SJSA1 (cell line): ENCODE measurements at regions not wholly inside any gene's neighbourhood (a gene's known extent, or its start where the extent isn't known, plus 50 kb on each side); places are given as distances from the start of the nearest gene placed in this dataset.
A peak's percentile ranks its signal among the peaks of the same experiment; 100 is the strongest.

Source experiments
- DNase-seq, 2 experiments: peaks; one replicate each; pipeline ENCODE4 v3.0.0-alpha.2; 2015 to 2020; ENCODE audit warnings: low spot score in 2 of 2, low read depth in 1 of 2
- H3K27ac ChIP-seq: fragments of 250-450 bp; sonication (Bioruptor Pico); 2 replicates; pipeline ENCODE4 v1.5.1; 2020; ENCODE audit warnings: mild to moderate bottlenecking, moderate library complexity
- H3K27me3 ChIP-seq: fragments of 250-450 bp; sonication (Bioruptor Pico); replicated peaks from 2 replicates; pipeline ENCODE4 v1.5.1; 2020; ENCODE audit warnings: mild to moderate bottlenecking, moderate library complexity
- H3K36me3 ChIP-seq: fragments of 250-450 bp; sonication (Bioruptor Pico); 2 replicates; pipeline ENCODE4 v1.5.1; 2020; ENCODE audit warnings: mild to moderate bottlenecking
- H3K4me1 ChIP-seq: fragments of 250-450 bp; sonication (Bioruptor Pico); replicated peaks from 2 replicates; pipeline ENCODE4 v1.6.1; 2021; ENCODE audit warnings: mild to moderate bottlenecking
- H3K4me3 ChIP-seq: fragments of 250-450 bp; sonication (Bioruptor Pico); 2 replicates; pipeline ENCODE4 v1.5.1; 2020; ENCODE audit warnings: mild to moderate bottlenecking
- H3K9me3 ChIP-seq: fragments of 250-450 bp; sonication (Bioruptor Pico); replicated peaks from 2 replicates; pipeline ENCODE4 v1.5.1; 2020; ENCODE audit warnings: mild to moderate bottlenecking

GRCh38 chr5:39726467-39726866 is 301.7 kb upstream of the DAB2 start:
- Histone ChIP-seq H3K9me3 (no peaks in the 10 kb centered on the region), H3K27me3 (no peaks in the 10 kb centered on the region), H3K36me3 (no peaks in the 10 kb centered on the region), H3K4me1 (no peaks in the 10 kb centered on the region), H3K4me3 (no peak overlapping the region), H3K27ac (no peak overlapping the region)
- no peak for DNase-seq

DNA sequence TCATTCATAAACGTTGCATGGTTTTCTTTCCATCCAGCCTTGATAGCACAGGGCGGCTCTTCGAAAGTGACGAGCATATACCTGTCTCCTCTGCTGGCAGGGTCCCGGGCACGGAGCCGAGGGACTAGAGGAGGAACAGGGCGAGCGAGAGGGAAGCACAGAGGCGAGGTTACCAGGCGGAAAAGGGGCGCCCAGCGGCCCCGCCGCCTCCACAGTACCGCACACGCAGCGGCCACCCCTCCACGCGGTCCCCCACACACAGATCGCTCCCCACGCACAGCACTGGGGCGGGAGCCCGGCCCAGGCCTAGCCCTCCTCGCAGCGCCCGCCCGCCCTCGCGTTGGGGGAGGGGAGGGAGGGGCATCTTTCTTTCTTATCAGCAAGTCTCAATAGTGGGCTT is 296.6 kb upstream of the DAB2 start:
- Histone ChIP-seq H3K4me3 (no peak overlapping the region), H3K9me3 (no peaks in the 10 kb centered on the region), H3K27me3 (no peaks in the 10 kb centered on the region), H3K36me3 (no peaks in the 10 kb centered on the region), H3K4me1 (peaks cover 15% of the 10 kb centered on the region), H3K27ac (no peak overlapping the region)
- DNase-seq = no peak

- H3K4me1 ChIP-seq = peaks cover 19% of the 10 kb centered on the region
- no peak overlapping the region for H3K4me3 ChIP-seq
- no peaks in the 10 kb centered on the region for H3K36me3 ChIP-seq
- no peak overlapping the region for H3K27ac ChIP-seq
- no peak for DNase-seq
- H3K27me3 ChIP-seq = no peaks in the 10 kb centered on the region
- no peaks in the 10 kb centered on the region for H3K9me3 ChIP-seq
These were observed 295.4 kb upstream of the DAB2 start for GRCh38 chr5:39720136-39720535.

- H3K36me3 ChIP-seq = no peaks in the 10 kb centered on the region
- peak in 1 of 2 experiments; percentile 58 for DNase-seq
These were observed 292.6 kb upstream of the DAB2 start for GRCh38 chr5:39717176-39717897.

GRCh38 chr5:39716532-39717028 is 291.8 kb upstream of the DAB2 start:
- no peaks in the 10 kb centered on the region for H3K9me3 ChIP-seq
- H3K27me3 ChIP-seq = no peaks in the 10 kb centered on the region
- H3K4me1 ChIP-seq = peaks cover 34% of the 10 kb centered on the region
- H3K4me3 ChIP-seq = no peak overlapping the region
- no peaks in the 10 kb centered on the region for H3K36me3 ChIP-seq
- DNase-seq = peak; percentile 64 to 73
- H3K27ac ChIP-seq = peak overlapping the region; percentile 34

More at GRCh38 chr5:39717176-39717897, 292.6 kb upstream of the DAB2 start:
- H3K4me1 ChIP-seq = peaks cover 34% of the 10 kb centered on the region
- peak overlapping the region; percentile 39 for H3K27ac ChIP-seq
- no peaks in the 10 kb centered on the region for H3K27me3 ChIP-seq
- no peak overlapping the region for H3K4me3 ChIP-seq
- H3K9me3 ChIP-seq = no peaks in the 10 kb centered on the region

DNA sequence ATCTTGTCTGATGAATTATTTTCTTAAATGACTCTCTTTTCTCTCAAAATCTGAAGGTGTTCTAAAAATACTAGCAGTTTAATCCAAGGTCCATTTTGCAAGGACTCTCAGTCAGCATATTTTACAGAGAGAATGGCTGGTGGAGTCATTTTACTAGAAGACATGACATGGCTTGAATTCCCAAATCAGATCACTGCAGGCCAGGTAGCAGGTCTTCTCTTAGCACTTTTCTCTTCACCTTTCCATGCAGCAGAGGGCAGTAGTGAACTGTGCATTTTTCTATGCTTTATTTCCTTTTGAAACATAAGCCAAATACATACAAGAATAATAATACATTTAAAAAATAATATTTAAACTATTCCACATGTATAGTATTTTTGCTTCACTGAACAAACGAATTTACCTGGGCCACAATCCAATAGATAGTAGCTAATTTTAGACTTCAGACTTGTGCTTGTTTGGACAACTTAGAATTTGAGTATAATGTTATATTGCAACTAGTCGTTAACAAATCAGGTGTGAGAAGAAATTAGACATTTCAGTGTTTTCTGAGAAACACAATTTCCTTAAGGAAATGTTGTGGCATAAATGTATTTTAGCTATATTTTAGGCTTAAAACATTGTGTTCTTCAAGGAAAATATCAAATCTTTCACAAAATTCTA is 289.4 kb upstream of the DAB2 start:
- peaks cover 34% of the 10 kb centered on the region for H3K4me1 ChIP-seq
- H3K4me3 ChIP-seq = no peak overlapping the region
- peak; percentile 50 to 67 for DNase-seq
- H3K9me3 ChIP-seq = no peaks in the 10 kb centered on the region
- peak overlapping the region; percentile 48 for H3K27ac ChIP-seq
- H3K36me3 ChIP-seq = no peaks in the 10 kb centered on the region
- no peaks in the 10 kb centered on the region for H3K27me3 ChIP-seq

DNA sequence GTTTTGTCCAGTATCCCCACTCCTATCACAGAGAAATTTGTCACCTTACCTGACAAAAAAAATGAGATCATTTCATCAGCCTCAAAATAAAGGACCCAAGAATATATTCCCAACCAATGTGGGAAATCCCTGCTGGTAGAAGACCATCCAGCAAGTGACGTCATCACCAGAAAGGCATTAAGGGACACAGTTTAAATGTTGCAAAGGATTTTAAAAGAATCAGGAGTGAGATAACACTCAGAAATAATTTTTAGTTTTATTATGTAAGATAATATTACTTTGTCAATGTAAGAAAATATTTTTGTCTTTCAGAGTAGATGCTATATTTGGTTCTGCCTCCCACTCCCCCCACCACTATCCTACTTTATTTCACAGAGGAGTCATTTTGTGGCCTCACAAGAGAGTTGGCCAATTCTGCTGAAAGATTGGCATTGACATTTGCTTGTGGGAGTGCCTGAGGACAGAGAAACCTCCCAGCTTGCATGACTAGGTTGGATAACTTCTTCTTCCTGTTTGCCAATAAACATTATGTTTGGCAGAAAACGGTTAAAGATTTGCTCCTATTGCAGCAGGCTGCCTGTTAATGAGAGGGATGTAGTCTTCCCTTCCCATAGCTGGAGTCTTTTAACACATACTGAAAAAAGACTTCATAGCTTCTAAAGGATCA is 288.6 kb upstream of the DAB2 start:
- no peaks in the 10 kb centered on the region for H3K27me3 ChIP-seq
- H3K27ac ChIP-seq = peak overlapping the region; percentile 48
- peak in 1 of 2 experiments; percentile 42 for DNase-seq
- H3K36me3 ChIP-seq = no peaks in the 10 kb centered on the region
- H3K9me3 ChIP-seq = no peaks in the 10 kb centered on the region
- peaks cover 34% of the 10 kb centered on the region for H3K4me1 ChIP-seq
- H3K4me3 ChIP-seq = no peak overlapping the region

GRCh38 chr5:39712316-39713249 is 287.8 kb upstream of the DAB2 start:
- peak overlapping the region; percentile 48; the same call in 1 of the 2 replicates for H3K27ac ChIP-seq
- no peaks in the 10 kb centered on the region for H3K9me3 ChIP-seq
- DNase-seq = peak in 1 of 2 experiments; percentile 4

GRCh38 chr5:39711821-39712220 is 287.0 kb upstream of the DAB2 start:
- DNase-seq = no peak

More at GRCh38 chr5:39712316-39713249, 287.8 kb upstream of the DAB2 start:
- H3K4me1 ChIP-seq = peaks cover 28% of the 10 kb centered on the region
- no peak overlapping the region for H3K4me3 ChIP-seq
- H3K36me3 ChIP-seq = no peaks in the 10 kb centered on the region
- no peaks in the 10 kb centered on the region for H3K27me3 ChIP-seq

DNA sequence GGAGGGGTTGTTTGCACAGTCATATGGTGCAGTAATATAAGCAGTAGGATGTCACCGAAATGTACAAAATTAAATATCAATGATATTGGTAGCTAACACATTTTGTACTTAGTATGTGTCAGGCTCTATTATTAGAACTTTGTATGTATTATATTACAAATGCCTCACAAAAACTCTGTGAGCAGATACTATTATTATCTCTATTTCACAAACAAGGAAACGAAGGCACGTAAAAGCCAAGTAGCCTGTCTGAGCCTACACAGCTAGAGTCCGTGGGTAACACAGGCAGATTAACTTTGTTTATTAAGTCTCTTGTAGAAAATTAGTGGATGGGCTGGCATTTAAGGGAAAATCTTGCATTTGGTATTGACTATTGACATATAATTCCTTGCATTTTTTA is 284.3 kb upstream of the DAB2 start:
- no peaks in the 10 kb centered on the region for H3K27me3 ChIP-seq

More at GRCh38 chr5:39711821-39712220, 287.0 kb upstream of the DAB2 start:
- H3K9me3 ChIP-seq = no peaks in the 10 kb centered on the region
- H3K4me1 ChIP-seq = peaks cover 23% of the 10 kb centered on the region
- no peak overlapping the region for H3K27ac ChIP-seq
- H3K36me3 ChIP-seq = no peaks in the 10 kb centered on the region
- no peaks in the 10 kb centered on the region for H3K27me3 ChIP-seq
- no peak overlapping the region for H3K4me3 ChIP-seq

DNA sequence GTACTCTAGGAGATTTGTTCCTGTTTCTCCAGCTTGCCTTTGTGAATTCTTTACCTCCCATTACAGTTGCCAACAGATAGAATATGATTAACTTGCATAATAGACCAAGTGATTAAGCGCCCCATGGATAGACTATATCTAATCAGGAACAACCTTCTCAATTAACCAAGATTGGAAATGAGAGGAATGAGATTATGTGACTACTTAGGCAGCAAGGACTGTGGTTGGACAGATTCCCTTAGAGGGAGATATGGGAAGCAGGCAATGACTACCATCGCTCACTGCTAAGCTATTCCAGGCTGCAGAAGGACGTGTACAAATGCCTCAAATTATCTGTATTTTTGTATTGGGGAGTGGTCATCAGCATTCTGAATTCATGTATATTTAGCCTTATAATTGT is 278.1 kb upstream of the DAB2 start:
- H3K4me3 ChIP-seq = no peak overlapping the region
- no peaks in the 10 kb centered on the region for H3K9me3 ChIP-seq
- H3K27me3 ChIP-seq = no peaks in the 10 kb centered on the region
- H3K36me3 ChIP-seq = no peaks in the 10 kb centered on the region
- no peaks in the 10 kb centered on the region for H3K4me1 ChIP-seq
- no peak for DNase-seq
- no peak overlapping the region for H3K27ac ChIP-seq

More for the DNA sequence above, 284.3 kb upstream of the DAB2 start:
- Histone ChIP-seq H3K4me1 (peaks cover 14% of the 10 kb centered on the region), H3K9me3 (no peaks in the 10 kb centered on the region), H3K36me3 (no peaks in the 10 kb centered on the region), H3K4me3 (no peak overlapping the region), H3K27ac (no peak overlapping the region)
- DNase-seq = no peak

GRCh38 chr5:39700523-39700922 is 275.7 kb upstream of the DAB2 start:
- Histone ChIP-seq H3K36me3 (no peaks in the 10 kb centered on the region), H3K4me3 (no peak overlapping the region), H3K4me1 (peaks cover 7% of the 10 kb centered on the region; the same call in 1 of the 2 replicates), H3K9me3 (no peaks in the 10 kb centered on the region), H3K27me3 (no peaks in the 10 kb centered on the region), H3K27ac (no peak overlapping the region)
- no peak for DNase-seq
